HG03159 (cell line): ENCODE measurements at regions not wholly inside any gene's neighbourhood (a gene's known extent, or its start where the extent isn't known, plus 50 kb on each side); places are given as distances from the start of the nearest gene placed in this dataset.
"Not testable (repeated sequence)": the region's sequence is repeated elsewhere in the genome, so short reads cannot be mapped to it uniquely, and the experiment has no call there.

ENCODE experiments used
- ATAC-seq: cut with Tn5 transposase; IDR thresholded peaks from one replicate; pipeline ENCODE4 v1.9.1; 2021; ENCODE audit warnings: mild to moderate bottlenecking, moderate library complexity; ENCODE audit not compliant: unreplicated experiment

DNA sequence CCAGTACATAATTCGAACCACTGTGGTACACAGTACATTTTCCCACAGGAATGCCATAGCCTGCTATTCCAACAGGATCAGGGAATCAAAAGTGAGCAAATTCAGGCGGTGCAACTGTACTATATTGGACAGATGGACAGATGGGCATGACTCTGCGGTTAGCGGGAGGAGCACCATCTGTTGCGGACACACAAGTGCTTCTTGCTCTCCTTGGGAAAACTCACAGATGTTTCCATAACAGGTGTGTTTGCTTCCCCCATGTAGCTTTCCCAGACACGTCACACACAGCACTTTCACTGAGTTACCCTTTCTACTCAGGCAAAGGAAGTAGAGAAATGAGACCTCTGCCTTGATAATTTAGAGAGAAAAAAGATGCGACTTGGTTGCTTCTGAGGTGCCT is 325.1 kb upstream of the THBS1 start:
- no peak for ATAC-seq

DNA sequence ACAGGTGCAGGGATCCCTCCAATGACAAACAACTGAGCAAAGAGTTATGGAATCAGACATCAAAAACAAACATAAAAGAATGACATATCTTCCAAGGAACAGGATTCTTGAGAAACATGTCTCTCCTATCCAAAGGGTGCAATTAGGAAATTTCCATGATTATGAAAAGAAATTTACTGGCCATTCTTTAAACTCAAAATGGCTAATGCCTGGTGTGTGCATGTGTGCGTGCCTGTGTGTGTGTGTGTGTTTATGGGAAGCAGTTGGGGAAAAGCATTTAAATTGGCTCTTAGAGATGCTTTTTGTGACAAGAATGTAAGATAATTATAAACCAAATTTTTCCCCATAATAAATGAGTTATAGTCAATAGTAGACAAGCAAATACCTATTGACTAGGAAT is 320.5 kb upstream of the THBS1 start:
- ATAC-seq, result no peak

GRCh38 chr15:39260791-39261190 is 320.1 kb upstream of the THBS1 start:
- ATAC-seq, result no peak

GRCh38 chr15:39261397-39262183 is 319.3 kb upstream of the THBS1 start:
- not testable (repeated sequence) for ATAC-seq

GRCh38 chr15:39262995-39263772 is 317.7 kb upstream of the THBS1 start:
- not testable (repeated sequence) for ATAC-seq

DNA sequence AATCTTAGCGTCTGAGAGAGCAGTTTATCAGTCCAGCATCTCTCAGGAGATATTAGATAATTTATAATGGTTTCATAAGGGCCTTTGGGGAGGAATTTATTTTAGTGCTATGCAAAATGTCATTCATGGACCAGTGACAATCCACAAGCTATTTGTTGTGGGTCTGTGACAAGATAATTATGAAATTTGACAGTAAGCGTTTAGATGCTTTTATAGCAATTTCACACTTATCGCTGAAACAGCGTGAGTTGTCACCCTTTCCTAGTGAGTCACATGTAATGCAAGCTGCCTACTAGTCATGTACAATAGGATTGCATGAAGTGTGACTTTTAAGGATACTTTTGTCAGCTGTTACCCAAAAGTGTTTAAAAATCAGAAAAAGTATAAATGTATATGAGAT is 315.6 kb upstream of the THBS1 start:
- ATAC-seq, result no peak

- no peak for ATAC-seq
Observed at GRCh38 chr15:39266890-39267289, 314.0 kb upstream of the THBS1 start.

GRCh38 chr15:39267685-39268084 is 313.2 kb upstream of the THBS1 start:
- ATAC-seq, result no peak

DNA sequence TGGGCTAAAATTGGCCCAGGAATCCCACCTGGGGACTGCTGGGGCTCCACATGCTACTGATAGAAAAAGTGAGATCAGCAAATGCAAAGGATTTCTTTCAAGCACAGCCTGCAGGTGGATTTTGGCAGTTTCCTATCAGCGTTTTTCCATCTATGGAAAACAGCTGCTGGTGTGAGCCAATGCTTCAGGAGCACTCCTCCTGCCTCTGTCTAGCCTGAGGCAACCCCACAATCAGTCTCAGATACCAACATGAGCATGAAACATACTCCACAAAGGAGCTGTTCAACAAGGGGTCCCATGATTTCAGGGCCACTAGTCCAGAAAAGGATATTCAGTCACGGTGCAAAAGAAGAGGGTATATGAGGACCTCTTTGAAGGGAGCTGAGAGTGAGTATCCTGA is 311.5 kb upstream of the THBS1 start:
- ATAC-seq, result no peak

DNA sequence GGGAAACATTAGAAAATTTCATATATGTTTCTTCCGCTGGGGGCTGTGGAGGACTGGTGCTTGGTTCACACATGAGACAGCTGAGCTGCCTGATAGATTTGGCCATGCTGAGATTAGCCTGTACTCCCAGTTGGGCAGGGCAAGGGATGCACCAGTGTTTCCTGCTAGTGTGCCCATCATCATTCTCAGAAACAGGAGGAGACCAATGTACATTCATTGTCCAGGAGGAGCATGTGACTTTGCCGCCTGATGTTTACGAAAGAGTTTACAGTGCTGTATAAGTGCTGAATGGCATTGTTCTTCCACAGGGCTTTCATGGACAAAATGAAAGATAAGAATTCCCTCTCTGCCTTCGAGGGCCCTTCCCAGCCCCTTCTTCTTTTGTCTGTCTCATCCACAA is 311.1 kb upstream of the THBS1 start:
- ATAC-seq, result no peak

GRCh38 chr15:39270221-39270855 is 310.5 kb upstream of the THBS1 start:
- ATAC-seq, result no peak

- no peak for ATAC-seq
Observed at GRCh38 chr15:39270934-39271333, 309.9 kb upstream of the THBS1 start.

DNA sequence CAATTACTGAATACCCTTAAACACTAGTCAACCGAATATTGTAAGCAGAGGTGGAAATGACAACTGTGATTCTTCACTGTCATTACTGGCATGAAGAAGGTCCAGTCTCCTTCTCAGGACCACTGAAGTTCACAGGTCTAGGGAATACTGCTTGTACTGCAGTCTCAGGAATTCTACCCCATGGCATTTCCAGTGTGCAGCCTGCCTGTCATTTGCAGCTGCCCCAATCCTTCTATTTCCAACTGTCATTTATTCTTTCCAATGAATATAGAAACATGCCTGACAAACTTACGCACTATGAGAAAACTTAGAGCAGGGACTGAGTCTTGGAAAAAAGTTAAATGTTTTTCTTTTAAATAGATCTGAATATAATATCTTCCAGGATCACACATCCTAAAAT is 308.0 kb upstream of the THBS1 start:
- ATAC-seq, result no peak

DNA sequence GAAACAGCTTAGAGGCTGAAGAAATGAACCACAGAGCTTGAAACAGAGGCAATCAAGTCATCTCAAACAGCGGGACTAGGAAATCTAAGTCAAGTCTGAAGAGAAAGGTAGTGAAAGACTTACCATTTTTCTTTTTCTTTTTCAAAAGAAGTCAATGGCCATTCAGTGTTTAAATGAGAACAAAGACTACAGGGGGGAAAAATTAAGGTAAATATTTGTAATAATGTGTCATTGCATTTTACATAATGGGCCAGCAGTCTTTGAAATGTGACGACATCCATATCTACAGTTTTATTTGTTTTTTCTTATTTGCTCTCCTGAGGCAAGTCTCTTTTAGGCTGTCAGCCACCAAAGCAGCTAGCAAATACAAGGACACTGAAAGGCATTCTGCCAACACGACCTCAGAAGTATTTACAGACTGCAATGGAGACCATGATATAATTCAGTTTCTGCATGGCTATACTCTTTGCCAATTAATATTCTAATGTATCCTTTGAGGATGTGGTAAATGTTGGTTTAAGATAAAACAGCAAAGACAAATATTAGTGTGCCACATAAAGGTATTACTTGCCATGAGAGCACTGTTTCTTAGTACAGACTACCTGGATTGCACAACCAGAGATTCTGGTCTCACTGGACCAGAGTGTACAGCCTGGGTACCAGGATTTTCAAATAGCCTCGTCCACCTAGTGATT is 307.0 kb upstream of the THBS1 start:
- ATAC-seq, result no peak

GRCh38 chr15:39275066-39275465 is 305.8 kb upstream of the THBS1 start:
- no peak for ATAC-seq

GRCh38 chr15:39279311-39279710 is 301.6 kb upstream of the THBS1 start:
- ATAC-seq, result no peak

DNA sequence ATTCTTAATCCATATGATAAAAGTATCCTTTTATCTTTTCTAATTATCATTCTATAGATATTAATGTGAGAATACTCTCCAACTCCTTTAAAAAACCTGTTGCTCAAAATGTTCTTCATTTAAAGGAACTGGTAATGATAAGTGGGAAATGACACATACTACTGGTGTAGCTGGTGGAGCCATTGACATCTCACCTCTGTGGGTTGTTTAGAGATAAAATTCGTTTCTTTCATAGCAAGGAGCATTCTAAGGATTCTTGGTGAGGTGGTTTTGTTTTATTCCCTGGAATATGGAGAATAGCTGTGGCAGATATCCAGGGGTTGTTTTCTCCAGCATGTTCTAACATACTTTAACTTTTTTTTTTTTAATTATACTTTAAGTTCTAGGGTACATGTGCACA is 299.8 kb upstream of the THBS1 start:
- ATAC-seq, result no peak

- ATAC-seq, result no peak
Observed at GRCh38 chr15:39282663-39283208, 298.1 kb upstream of the THBS1 start.

DNA sequence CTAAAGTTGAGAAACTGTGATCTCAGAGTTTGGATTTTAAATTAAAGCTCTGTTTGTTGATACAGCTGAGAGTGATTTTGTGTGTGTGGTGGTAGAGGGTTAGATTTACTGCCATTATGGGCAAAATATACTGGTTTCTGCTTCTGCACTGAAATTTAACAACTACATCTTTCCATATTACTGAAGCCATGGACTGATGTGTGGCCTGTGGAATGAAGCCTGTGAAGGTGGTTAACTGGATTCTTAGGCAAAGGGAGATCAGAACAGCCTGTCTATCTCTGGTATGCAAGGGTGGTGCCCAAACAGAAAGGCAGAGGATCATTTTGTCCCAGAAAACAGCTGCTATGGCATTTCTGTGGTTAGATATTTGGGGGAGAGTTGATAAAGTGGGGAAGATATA is 297.3 kb upstream of the THBS1 start:
- no peak for ATAC-seq

DNA sequence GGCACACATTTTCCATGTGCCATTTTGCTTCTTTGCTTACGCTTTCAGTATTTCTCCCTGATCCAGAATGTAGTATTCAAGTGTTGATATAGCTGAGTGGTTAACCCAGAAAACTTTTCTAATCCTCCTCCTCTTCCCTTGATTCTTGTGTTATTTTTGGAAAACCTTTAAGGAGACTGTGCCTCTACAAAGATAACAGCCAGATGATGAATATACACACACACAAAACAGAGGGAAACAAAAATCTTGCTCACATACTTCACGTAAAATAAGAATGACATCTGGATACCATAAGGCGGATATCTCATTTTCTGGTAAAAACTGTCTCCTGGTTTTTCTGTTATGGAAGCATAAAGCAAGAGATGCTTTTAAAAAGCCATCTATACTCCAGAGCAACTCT is 295.8 kb upstream of the THBS1 start:
- no peak for ATAC-seq

GRCh38 chr15:39285663-39286062 is 295.2 kb upstream of the THBS1 start:
- no peak for ATAC-seq
